Limb (tissue), 2 donors: ENCODE measurements at regions not wholly inside any gene's neighbourhood (a gene's known extent, or its start where the extent isn't known, plus 50 kb on each side); places are given as distances from the start of the nearest gene placed in this dataset.

ENCODE experiments used
- DNase-seq, 2 donors: peaks; one replicate each; pipeline ENCODE4 v3.0.0-alpha.2; 2016; ENCODE audit errors: extremely low spot score in 2 of 2

DNA sequence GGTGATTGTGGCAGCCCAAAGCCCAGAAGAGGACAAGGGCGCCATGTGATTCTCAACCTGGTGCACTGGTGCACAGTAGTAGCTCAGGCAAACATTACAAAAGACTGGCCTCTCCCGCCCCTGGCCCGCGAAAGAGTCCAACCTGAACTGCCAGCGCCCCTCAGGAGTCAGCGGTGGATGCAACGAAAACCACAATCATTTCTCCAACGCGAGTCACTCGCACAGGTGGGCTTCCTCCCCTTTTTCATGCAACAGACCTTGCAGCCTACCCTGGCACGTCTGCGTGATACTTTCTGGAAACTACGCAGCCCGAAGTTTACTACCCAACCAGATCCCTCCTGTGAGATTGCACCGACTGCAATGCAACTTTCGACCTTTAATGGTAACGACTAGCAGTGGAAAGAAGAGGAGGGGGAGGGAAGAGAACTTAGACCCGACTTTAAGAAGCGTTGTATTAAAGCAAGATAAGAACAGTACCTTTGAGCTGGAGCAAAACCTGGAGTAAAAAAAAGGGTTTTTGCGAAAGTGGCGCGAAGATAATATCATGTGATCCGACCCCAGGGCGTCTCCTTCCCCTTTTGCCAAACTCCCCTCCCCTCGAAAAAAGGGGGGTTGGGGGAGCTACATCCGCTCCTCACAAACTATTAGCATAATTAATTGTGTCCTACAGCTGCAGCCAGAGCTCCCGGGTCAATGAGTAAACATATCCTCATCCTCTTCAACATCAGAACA lies 63.3 kb upstream of the CCDC160 start:
- DNase-seq, result peak in 1 of 2 donors; percentile 29

DNA sequence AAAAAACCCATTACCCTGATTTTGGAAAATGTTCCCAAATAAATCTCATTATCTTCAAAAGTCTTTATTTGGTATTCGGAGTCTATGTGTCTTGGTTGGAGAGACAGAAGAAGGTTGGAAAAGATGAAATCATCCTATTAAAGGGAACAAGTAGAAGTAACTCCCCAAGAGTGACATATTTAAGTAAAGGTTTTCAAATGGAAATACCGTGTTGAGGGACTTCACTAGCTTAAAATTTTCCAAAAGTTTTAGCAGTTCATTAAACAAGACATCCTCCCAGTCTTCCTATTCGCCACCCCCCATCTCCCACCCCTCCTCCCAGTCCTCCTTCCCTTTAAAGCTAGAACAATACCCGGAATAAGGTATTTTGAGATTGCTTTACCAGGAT lies 62.7 kb upstream of the CCDC160 start:
- no peak for DNase-seq

DNA sequence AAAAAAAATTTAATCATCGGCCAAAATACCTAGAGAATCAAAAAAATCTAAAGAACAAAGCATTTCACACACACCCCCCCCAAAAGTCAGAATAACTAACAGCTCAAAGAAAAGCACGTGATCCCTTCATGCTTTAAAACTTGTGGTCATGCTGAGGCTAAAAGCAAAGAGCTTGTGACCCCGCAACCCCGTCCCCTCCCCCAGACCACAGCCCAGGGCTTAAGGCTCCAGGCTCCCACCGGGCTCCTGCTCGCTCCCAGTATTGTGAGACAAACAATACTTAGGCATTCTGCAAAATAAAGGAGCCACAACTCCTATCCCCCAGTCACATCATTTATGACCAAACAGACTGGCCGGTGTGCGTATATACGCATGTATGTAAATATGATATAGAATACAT lies 62.1 kb upstream of the CCDC160 start:
- DNase-seq, result no peak

DNA sequence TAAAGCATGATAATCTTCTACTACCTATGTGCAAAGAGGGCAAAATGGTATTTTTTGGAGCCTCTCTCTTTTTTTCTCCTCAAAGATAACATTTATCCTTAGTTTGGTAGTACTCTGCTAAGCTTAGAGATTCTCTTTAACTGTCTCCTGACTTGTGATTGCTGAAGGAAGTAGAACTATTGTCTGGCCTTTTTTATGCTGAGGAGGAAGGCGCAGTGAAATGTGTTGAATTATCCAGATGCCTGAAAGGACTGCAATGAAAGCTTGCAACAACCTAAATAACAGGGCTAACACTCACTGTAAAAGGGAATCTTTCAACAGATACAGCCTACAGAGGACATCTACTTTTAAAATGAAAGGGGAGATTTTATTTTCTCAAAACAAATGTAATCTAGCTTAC lies 59.5 kb upstream of the CCDC160 start:
- no peak for DNase-seq

DNA sequence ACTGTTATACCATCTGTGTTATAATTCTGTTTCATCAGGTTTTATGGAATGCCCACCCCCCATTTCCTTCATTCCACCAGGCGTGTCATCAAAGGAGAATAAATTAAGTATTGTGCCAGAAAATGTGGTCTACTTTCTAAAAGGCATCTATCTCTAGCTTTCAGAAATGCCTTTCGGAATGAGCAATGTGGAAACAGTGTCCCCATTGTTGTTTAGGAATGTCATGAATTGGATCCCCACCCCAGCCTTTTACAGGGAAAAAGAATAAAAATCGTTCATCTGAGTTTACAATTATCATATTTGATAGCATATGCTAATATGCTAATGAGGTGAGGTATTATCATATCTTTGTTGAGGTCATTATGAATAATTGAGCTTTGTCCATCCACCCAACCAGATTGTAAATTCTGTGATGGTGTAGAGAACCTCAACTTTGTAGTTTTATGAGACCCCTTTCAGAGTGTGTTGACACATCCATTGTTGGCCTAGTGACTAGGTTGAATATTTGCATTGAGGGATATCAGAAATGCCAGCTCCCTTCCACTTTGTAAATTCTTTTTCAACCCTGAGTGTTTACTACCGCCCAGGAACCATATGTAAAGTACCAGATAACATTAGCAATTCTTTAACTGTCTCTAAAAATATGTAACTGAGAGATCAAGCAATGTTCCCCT lies 56.2 kb upstream of the CCDC160 start:
- DNase-seq, result no peak

DNA sequence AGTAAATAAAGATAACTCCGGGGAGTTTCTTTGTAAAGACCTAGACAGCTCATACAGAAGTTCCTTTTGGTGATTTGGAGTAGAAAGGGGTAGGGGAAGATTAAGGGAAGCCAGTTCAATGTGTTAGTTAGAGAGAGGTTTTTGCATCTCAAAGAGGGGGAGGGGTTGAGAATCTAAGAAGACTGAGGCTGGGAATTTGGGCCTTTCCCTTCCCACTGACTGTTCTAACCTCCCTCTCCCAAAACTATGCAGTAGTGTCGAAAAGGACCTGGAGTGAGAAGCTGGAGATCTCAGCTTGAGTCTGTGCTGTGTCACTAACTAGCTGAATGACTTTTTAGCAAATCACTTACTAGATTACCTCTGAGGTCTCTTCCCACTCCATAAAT lies 55.7 kb upstream of the CCDC160 start:
- no peak for DNase-seq

DNA sequence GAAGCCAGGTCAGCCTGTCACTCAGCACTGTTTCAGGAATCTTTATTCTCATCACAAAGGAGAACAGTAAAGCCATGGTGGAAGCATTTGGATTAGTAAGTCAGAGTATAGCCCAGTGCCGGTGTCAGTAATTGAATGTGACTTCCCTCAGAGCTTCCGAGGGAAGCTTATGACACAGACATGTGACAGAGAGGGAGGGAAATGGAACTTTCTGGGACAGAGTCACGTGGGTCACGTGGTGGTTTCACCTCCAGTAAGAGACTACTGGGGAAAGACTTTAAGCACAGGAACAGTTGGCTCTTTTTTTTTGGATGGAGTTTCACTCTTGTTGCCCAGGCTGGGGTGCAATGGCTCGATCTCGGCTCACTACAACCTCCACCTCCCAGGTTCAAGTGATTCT lies 53.3 kb upstream of the CCDC160 start:
- DNase-seq, result no peak

DNA sequence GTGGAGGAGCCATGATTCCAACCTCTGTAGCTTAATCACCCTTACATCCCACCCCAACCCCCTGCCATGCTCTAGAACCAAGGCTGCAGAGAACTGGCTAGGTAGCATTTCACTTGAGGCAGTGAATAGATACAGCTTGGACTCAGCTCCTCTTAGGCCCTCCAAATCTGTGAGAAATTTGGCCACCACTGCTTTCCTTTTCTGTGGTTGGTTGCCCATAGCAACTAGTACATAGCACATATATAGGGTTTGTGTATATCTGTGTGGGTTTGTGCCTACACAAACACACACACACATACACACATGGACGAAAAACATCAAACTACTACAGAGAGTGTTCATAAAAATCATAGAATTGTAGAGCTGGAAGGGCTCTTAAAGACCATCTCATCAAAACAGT lies 52.0 kb upstream of the CCDC160 start:
- DNase-seq, result no peak

DNA sequence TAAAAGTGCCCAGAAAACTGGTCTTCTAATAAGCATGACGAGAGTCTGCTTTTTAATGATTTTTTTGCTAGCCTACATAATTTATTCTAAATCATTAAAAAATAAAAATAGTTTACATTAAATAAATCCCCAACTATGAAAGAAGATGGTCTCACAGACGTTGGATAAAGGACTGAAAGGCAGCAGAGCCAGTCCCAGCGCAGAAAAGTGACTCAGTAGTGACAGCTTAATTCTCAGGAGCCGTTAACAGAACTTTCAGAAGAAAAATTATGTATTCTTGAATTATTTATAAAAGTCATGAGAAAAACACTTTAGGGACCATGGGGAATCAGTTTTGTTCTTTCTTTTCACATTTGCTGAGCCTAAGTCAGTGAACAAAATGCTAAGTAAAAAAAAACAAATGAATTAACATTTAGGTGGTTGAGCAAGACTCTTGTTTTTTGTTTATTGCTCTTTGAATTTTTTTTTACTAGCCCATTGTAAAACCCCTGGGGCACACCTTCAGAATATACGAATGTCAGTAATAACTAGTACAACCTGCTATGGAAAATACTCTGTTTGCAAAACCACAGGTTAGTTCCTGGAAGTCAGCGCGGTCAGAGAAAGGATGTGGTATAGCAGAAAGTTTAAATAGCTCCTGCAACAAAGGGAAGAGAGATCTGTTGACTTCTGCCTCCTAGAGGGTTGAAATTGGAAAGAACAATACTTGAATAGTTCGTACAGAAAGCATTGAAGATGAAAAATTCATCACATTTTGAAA lies 50.4 kb upstream of the CCDC160 start:
- no peak for DNase-seq
